Mesendoderm (in vitro differentiated cells): ENCODE measurements at regions not wholly inside any gene's neighbourhood (a gene's known extent, or its start where the extent isn't known, plus 50 kb on each side); places are given as distances from the start of the nearest gene placed in this dataset.

Source experiments
- DNase-seq: peaks from one replicate; pipeline ENCODE4 v3.0.0; 2013
- H2AK5ac ChIP-seq: 2 replicates; pipeline ENCODE4 v1.6.1; 2013; ENCODE audit warnings: low read length, inconsistent platforms
- H2BK120ac ChIP-seq: 2 replicates; pipeline ENCODE4 v1.6.1; 2013; ENCODE audit warnings: low read depth, mild to moderate bottlenecking, low read length, moderate library complexity, mixed read lengths
- H2BK15ac ChIP-seq: replicated peaks from 2 replicates; pipeline ENCODE4 v1.6.1; 2013; ENCODE audit warnings: low read depth, mild to moderate bottlenecking, moderate library complexity
- H2BK5ac ChIP-seq: 2 replicates; pipeline ENCODE4 v1.6.1; 2013; ENCODE audit warnings: low read length, inconsistent platforms
- H3K18ac ChIP-seq: 2 replicates; pipeline ENCODE4 v1.6.1; 2013; ENCODE audit warnings: mild to moderate bottlenecking, low read length, mixed read lengths
- H3K23ac ChIP-seq: one replicate; pipeline ENCODE4 v1.6.1; 2013; ENCODE audit warnings: low read length
- H3K27ac ChIP-seq: 2 replicates; pipeline ENCODE4 v1.5.1; 2013; ENCODE audit warnings: low read depth, mild to moderate bottlenecking, inconsistent platforms, low read length, moderate library complexity
- H3K27me3 ChIP-seq: 2 replicates; pipeline ENCODE4 v1.6.1; 2013; ENCODE audit warnings: low read length, control low read depth, mild to moderate bottlenecking, inconsistent platforms; ENCODE audit not compliant: insufficient read depth, poor library complexity
- H3K36me3 ChIP-seq: 2 replicates; pipeline ENCODE4 v1.6.1; 2013; ENCODE audit warnings: low read length, inconsistent platforms; ENCODE audit not compliant: control insufficient read depth, insufficient read depth
- H3K4ac ChIP-seq: one replicate; pipeline ENCODE4 v1.6.1; 2013; ENCODE audit warnings: low read depth, mild to moderate bottlenecking, low read length, moderate library complexity
- H3K4me1 ChIP-seq: 2 replicates; pipeline ENCODE4 v1.6.1; 2013; ENCODE audit warnings: low read depth, low read length, inconsistent platforms; ENCODE audit not compliant: control insufficient read depth
- H3K4me2 ChIP-seq: 2 replicates; pipeline ENCODE4 v1.6.1; 2013; ENCODE audit warnings: low read length
- H3K4me3 ChIP-seq: 2 replicates; pipeline ENCODE4 v1.5.1; 2013; ENCODE audit warnings: mild to moderate bottlenecking, low read length
- H3K56ac ChIP-seq: one replicate; pipeline ENCODE4 v1.6.1; 2013; ENCODE audit warnings: low read length
- H3K79me1 ChIP-seq: 2 replicates; pipeline ENCODE4 v1.6.1; 2013; ENCODE audit warnings: low read length, inconsistent platforms
- H3K79me2 ChIP-seq: 2 replicates; pipeline ENCODE4 v1.6.1; 2013; ENCODE audit warnings: mild to moderate bottlenecking, low read length; ENCODE audit not compliant: control insufficient read depth, insufficient read depth
- H3K9ac ChIP-seq: 2 replicates; pipeline ENCODE4 v1.6.1; 2013; ENCODE audit warnings: low read length, inconsistent platforms
- H4K5ac ChIP-seq: one replicate; pipeline ENCODE4 v1.6.1; 2013; ENCODE audit warnings: low read length
- H4K8ac ChIP-seq: one replicate; pipeline ENCODE4 v1.6.1; 2013; ENCODE audit warnings: low read depth, mild to moderate bottlenecking, control low read depth, low read length, moderate library complexity
- WGBS: extraction: QIAGEN DNeasy Blood & Tissue Kit; methylation state at CpG from one replicate; pipeline ENCODE4 v1.1.7; 2013; ENCODE audit warnings: low lambda C conversion rate, missing lambda C conversion rate; ENCODE audit not compliant: insufficient coverage; ENCODE audit errors: extremely low coverage; 5-methylcytosine and 5-hydroxymethylcytosine counted together

- no peaks in the 10 kb centered on the region for H3K79me2 ChIP-seq
- no peak overlapping the region for H3K56ac ChIP-seq
- H3K79me1 ChIP-seq: no peaks in the 10 kb centered on the region
- peaks cover 2% of the 10 kb centered on the region for H3K4me1 ChIP-seq
- no peak overlapping the region for H3K9ac ChIP-seq
- no CpG with 5 or more reads among the region's 4 CpGs for WGBS
- H2BK15ac ChIP-seq: no peak overlapping the region
- no peaks in the 10 kb centered on the region for H3K36me3 ChIP-seq
- no peak overlapping the region for H4K8ac ChIP-seq
- no peaks in the 10 kb centered on the region for H3K27me3 ChIP-seq
- no peak for DNase-seq
- H2BK120ac ChIP-seq: no peak overlapping the region
- H3K4me2 ChIP-seq: no peak overlapping the region
- no peak overlapping the region for H2AK5ac ChIP-seq
- no peak overlapping the region for H3K4ac ChIP-seq
- no peak overlapping the region for H3K4me3 ChIP-seq
- no peak overlapping the region for H2BK5ac ChIP-seq
- no peak overlapping the region for H4K5ac ChIP-seq
- H3K27ac ChIP-seq: no peak overlapping the region
- no peak overlapping the region for H3K18ac ChIP-seq
- H3K23ac ChIP-seq: no peak overlapping the region
Observed at GRCh38 chr6:156533872-156534524, 243.2 kb upstream of the ARID1B start.

- Histone ChIP-seq H3K56ac (no peak overlapping the region), H2AK5ac (no peak overlapping the region), H3K36me3 (no peaks in the 10 kb centered on the region), H3K4me2 (no peak overlapping the region), H3K9ac (no peak overlapping the region), H3K27ac (no peak overlapping the region), H3K18ac (no peak overlapping the region), H3K4ac (no peak overlapping the region), H2BK15ac (no peak overlapping the region), H2BK120ac (no peak overlapping the region), H3K79me1 (no peaks in the 10 kb centered on the region), H2BK5ac (no peak overlapping the region), H4K5ac (no peak overlapping the region), H3K27me3 (no peaks in the 10 kb centered on the region), H3K4me3 (no peak overlapping the region), H3K23ac (no peak overlapping the region), H3K4me1 (no peaks in the 10 kb centered on the region), H3K79me2 (no peaks in the 10 kb centered on the region), H4K8ac (no peak overlapping the region)
- WGBS: no CpG with 5 or more reads among the region's 7 CpGs
- DNase-seq: no peak
Observed at GRCh38 chr6:156526081-156526480, 251.1 kb upstream of the ARID1B start.

DNA sequence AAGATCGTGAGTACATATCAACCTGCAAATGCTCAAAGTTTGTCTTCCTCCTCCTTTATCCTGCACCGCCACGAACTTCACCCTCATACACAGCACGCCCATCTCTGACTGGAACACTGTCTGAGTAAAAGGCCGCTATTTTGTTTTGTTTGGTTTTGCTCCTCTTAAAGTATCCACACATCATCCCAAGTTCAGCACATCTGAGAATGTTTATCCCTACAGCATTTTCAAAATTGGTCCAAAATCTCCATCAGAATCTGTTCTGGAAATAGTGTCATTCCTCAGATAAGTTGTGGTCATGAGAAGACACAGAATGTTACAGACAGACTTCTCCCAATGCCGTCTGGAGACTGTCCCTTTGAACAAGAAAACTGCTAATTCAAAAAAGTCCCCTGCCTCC, 251.6 kb upstream of the ARID1B start:
- no peak overlapping the region for H3K27ac ChIP-seq
- no peak overlapping the region for H3K9ac ChIP-seq
- H4K8ac ChIP-seq: no peak overlapping the region
- H3K18ac ChIP-seq: no peak overlapping the region
- H3K79me1 ChIP-seq: no peaks in the 10 kb centered on the region
- no peak overlapping the region for H3K23ac ChIP-seq
- no peak overlapping the region for H2BK15ac ChIP-seq
- H2BK5ac ChIP-seq: no peak overlapping the region
- no peak overlapping the region for H3K4me3 ChIP-seq
- H4K5ac ChIP-seq: no peak overlapping the region
- DNase-seq: no peak
- no peaks in the 10 kb centered on the region for H3K79me2 ChIP-seq
- H3K27me3 ChIP-seq: no peaks in the 10 kb centered on the region
- no peaks in the 10 kb centered on the region for H3K4me1 ChIP-seq
- H2BK120ac ChIP-seq: no peak overlapping the region
- no peak overlapping the region for H3K4me2 ChIP-seq
- H3K36me3 ChIP-seq: no peaks in the 10 kb centered on the region
- H3K4ac ChIP-seq: no peak overlapping the region
- H3K56ac ChIP-seq: no peak overlapping the region
- no peak overlapping the region for H2AK5ac ChIP-seq
- no CpG with 5 or more reads among the region's 6 CpGs for WGBS

- H2BK120ac ChIP-seq: no peak overlapping the region
- no peaks in the 10 kb centered on the region for H3K36me3 ChIP-seq
- no peak overlapping the region for H3K4ac ChIP-seq
- H4K5ac ChIP-seq: no peak overlapping the region
- no peak overlapping the region for H2BK5ac ChIP-seq
- no peaks in the 10 kb centered on the region for H3K27me3 ChIP-seq
- H3K4me1 ChIP-seq: no peaks in the 10 kb centered on the region
- H3K27ac ChIP-seq: no peak overlapping the region
- H3K79me1 ChIP-seq: no peaks in the 10 kb centered on the region
- no peak overlapping the region for H3K4me3 ChIP-seq
- H4K8ac ChIP-seq: no peak overlapping the region
- H3K79me2 ChIP-seq: no peaks in the 10 kb centered on the region
- no CpG with 5 or more reads among the region's 2 CpGs for WGBS
- no peak overlapping the region for H2AK5ac ChIP-seq
- no peak overlapping the region for H3K56ac ChIP-seq
- no peak overlapping the region for H2BK15ac ChIP-seq
- H3K9ac ChIP-seq: no peak overlapping the region
- no peak overlapping the region for H3K23ac ChIP-seq
- no peak overlapping the region for H3K4me2 ChIP-seq
- H3K18ac ChIP-seq: no peak overlapping the region
- no peak for DNase-seq
Observed at GRCh38 chr6:156519940-156520339, 257.2 kb upstream of the ARID1B start.

DNA sequence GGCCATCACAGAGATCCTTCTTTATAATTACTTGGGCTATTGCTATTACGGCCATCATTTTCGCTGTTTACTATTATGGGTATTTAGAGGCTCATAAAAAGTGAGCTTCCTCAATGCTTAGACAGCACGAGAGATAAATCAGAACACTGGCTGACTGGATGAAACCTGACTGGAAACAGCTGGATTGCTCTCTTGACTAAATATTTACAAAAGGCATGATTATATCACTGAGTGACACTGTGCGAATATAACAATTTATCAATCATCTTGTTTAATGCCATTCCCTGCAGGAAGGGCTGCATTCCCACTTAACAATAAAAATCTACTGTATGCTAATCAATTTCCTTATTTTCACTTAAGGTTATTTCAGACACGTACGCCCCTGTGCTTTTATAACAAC, 260.1 kb upstream of the ARID1B start:
- Histone ChIP-seq H3K56ac (no peak overlapping the region), H3K79me2 (no peaks in the 10 kb centered on the region), H3K27ac (no peak overlapping the region), H3K4me2 (no peak overlapping the region), H2AK5ac (no peak overlapping the region), H4K5ac (no peak overlapping the region), H2BK120ac (no peak overlapping the region), H4K8ac (no peak overlapping the region), H3K27me3 (no peaks in the 10 kb centered on the region), H3K9ac (no peak overlapping the region), H3K4me3 (no peak overlapping the region), H2BK15ac (no peak overlapping the region), H2BK5ac (no peak overlapping the region), H3K18ac (no peak overlapping the region), H3K4me1 (no peaks in the 10 kb centered on the region), H3K23ac (no peak overlapping the region), H3K4ac (no peak overlapping the region), H3K36me3 (no peaks in the 10 kb centered on the region), H3K79me1 (no peaks in the 10 kb centered on the region)
- no peak for DNase-seq
- WGBS: no CpG with 5 or more reads among the region's 6 CpGs

- no peak overlapping the region for H2BK120ac ChIP-seq
- no peaks in the 10 kb centered on the region for H3K4me1 ChIP-seq
- H2BK5ac ChIP-seq: no peak overlapping the region
- H3K23ac ChIP-seq: no peak overlapping the region
- no peaks in the 10 kb centered on the region for H3K27me3 ChIP-seq
- no peak overlapping the region for H2BK15ac ChIP-seq
- no peak for DNase-seq
- H3K9ac ChIP-seq: no peak overlapping the region
- no peak overlapping the region for H4K8ac ChIP-seq
- no peak overlapping the region for H3K4ac ChIP-seq
- H3K79me2 ChIP-seq: no peaks in the 10 kb centered on the region
- H3K4me2 ChIP-seq: no peak overlapping the region
- no peak overlapping the region for H3K56ac ChIP-seq
- H4K5ac ChIP-seq: no peak overlapping the region
- WGBS: no CpG with 5 or more reads among the region's 4 CpGs
- H3K4me3 ChIP-seq: no peak overlapping the region
- H3K79me1 ChIP-seq: no peaks in the 10 kb centered on the region
- no peaks in the 10 kb centered on the region for H3K36me3 ChIP-seq
- no peak overlapping the region for H2AK5ac ChIP-seq
- no peak overlapping the region for H3K18ac ChIP-seq
- no peak overlapping the region for H3K27ac ChIP-seq
Observed at GRCh38 chr6:156515242-156515641, 261.9 kb upstream of the ARID1B start.
